GM12878 (cell line): ENCODE measurements at regions not wholly inside any gene's neighbourhood (a gene's known extent, or its start where the extent isn't known, plus 50 kb on each side); places are given as distances from the start of the nearest gene placed in this dataset.

Source experiments
- ATAC-seq: fragments of 200-7000 bp; cut with Tn5 transposase; 3 replicates; pipeline ENCODE4 v1.9.1; 2020; ENCODE audit warnings: mild to moderate bottlenecking, moderate library complexity
- BruUV-seq: library from RNA; stranded (reverse); fragments of 400-500 nt; replicated peaks from 2 replicates; lab custom pipeline; 2021; lab: Mats Ljungman, UMichigan
- CTCF ChIA-PET: fragments of 300-600 bp; sonication (Branson Sonifier 250); formaldehyde crosslinking; extraction: SDS; loops from one replicate; lab custom pipeline; 2021; ENCODE audit warnings: inconsistent platforms; lab: Yijun Ruan, JAX
- POLR2A ChIA-PET: fragments of 350-600 bp; formaldehyde crosslinking; extraction: SDS; loops from one replicate; lab custom pipeline; 2021; ENCODE audit warnings: inconsistent platforms; lab: Charles Lee
- RAD21 ChIA-PET: fragments of 300-600 bp; sonication (Branson Sonifier 250); formaldehyde crosslinking; loops from one replicate; lab custom pipeline; 2023; ENCODE audit warnings: antibody characterized with exemption; ENCODE audit not compliant: unreplicated experiment; lab: Charles Lee
- SMC1A ChIA-PET: fragments of 300-600 bp; sonication (Branson Sonifier 250); formaldehyde crosslinking; loops from one replicate; lab custom pipeline; 2023; ENCODE audit not compliant: unreplicated experiment, uncharacterized antibody; lab: Charles Lee
- DNase-seq: peaks from one replicate; pipeline ENCODE4 v3.0.0-alpha.2; 2011; ENCODE audit warnings: low read depth, low spot score
- FAIRE-seq: peaks from 3 replicates; lab custom pipeline; 2011; peaks lifted over from hg19 to GRCh38; lab: Jason Lieb, UNC
- H2AFZ ChIP-seq: 2 replicates; pipeline ENCODE4 v1.6.0; 2011; ENCODE audit warnings: low read depth, low read length, control low read depth; ENCODE audit not compliant: control insufficient read depth
- H3K27ac ChIP-seq: 2 replicates; pipeline ENCODE4 v1.5.1; 2011; ENCODE audit warnings: control low read depth; ENCODE audit not compliant: control insufficient read depth, insufficient read depth
- H3K27me3 ChIP-seq, 2 experiments: replicated peaks in 1 of 2; 2 replicates each; pipeline versions ENCODE4 v1.6.0 to v1.6.1; 2011; ENCODE audit warnings: low read length in 1 of 2; ENCODE audit not compliant: control insufficient read depth in 2 of 2, insufficient read depth in 2 of 2
- H3K36me3 ChIP-seq, 2 experiments: 2 replicates each; pipeline ENCODE4 v1.5.1; 2011; ENCODE audit warnings: low read length in 1 of 2; ENCODE audit not compliant: control insufficient read depth in 2 of 2, insufficient read depth in 2 of 2
- H3K4me1 ChIP-seq: 2 replicates; pipeline ENCODE4 v1.6.1; 2011; ENCODE audit warnings: mild to moderate bottlenecking, low read length, moderate library complexity, mixed read lengths; ENCODE audit not compliant: control insufficient read depth, insufficient read depth
- H3K4me2 ChIP-seq: 2 replicates; pipeline ENCODE4 v1.6.0; 2011; ENCODE audit warnings: control low read depth; ENCODE audit not compliant: control insufficient read depth, insufficient read depth
- H3K4me3 ChIP-seq: fragments of 200-600 bp; sonication (generic); 2 replicates; pipeline ENCODE4 v1.5.1; 2016
- H3K79me2 ChIP-seq: 2 replicates; pipeline ENCODE4 v1.6.0; 2011; ENCODE audit warnings: low read length; ENCODE audit not compliant: control insufficient read depth, insufficient read depth
- H3K9ac ChIP-seq: 2 replicates; pipeline ENCODE4 v1.8.0; 2011; ENCODE audit warnings: low read length, control low read depth, mixed read lengths; ENCODE audit not compliant: control insufficient read depth, insufficient read depth
- H3K9me3 ChIP-seq: replicated peaks from 3 replicates; pipeline ENCODE4 v1.5.1; 2011; ENCODE audit warnings: mild to moderate bottlenecking, low read length; ENCODE audit not compliant: control insufficient read depth, insufficient read depth
- H4K20me1 ChIP-seq: 2 replicates; pipeline ENCODE4 v1.6.0; 2011; ENCODE audit not compliant: control insufficient read depth, insufficient read depth
- CBFB ChIP-seq: IDR thresholded peaks from 2 replicates; pipeline ENCODE4 v1.6.1; 2016; ENCODE audit warnings: antibody characterized with exemption, low read depth
- CHD1 ChIP-seq: IDR thresholded peaks from 2 replicates; pipeline ENCODE4 v1.6.1; 2012; ENCODE audit warnings: low read depth, low read length, improper control_type of control experiment
- EGR1 ChIP-seq, 2 experiments: IDR thresholded peaks; 1 replicate in 1 of 2; 2 replicates in 1 of 2; pipeline ENCODE4 v1.6.1; 2011 to 2012; ENCODE audit warnings: low read depth in 2 of 2, low read length in 2 of 2, borderline replicate concordance in 1 of 2, mild to moderate bottlenecking in 1 of 2, moderate library complexity in 1 of 2
- ELK1 ChIP-seq: IDR thresholded peaks from 2 replicates; pipeline ENCODE4 v1.6.1; 2012; ENCODE audit warnings: low read depth, low read length, improper control_type of control experiment
- ESRRA ChIP-seq: IDR thresholded peaks from 2 replicates; pipeline ENCODE4 v1.6.1; 2012; ENCODE audit warnings: mild to moderate bottlenecking, low read length, improper control_type of control experiment
- IKZF2 ChIP-seq, 2 experiments: fragments of 450-650 bp; IDR thresholded peaks; 2 replicates each; pipeline ENCODE4 v1.6.1; 2017; ENCODE audit warnings: mild to moderate bottlenecking in 2 of 2, moderate library complexity in 2 of 2
- NRF1 ChIP-seq: conservative IDR thresholded peaks from 2 replicates; pipeline ENCODE4 v1.6.1; 2011; ENCODE audit warnings: mild to moderate bottlenecking, low read depth, low read length, improper control_type of control experiment
- PAX5 ChIP-seq: IDR thresholded peaks from 2 replicates; pipeline ENCODE4 v1.6.1; 2011; ENCODE audit warnings: low read depth, low read length, borderline replicate concordance
- PBX3 ChIP-seq: IDR thresholded peaks from 2 replicates; pipeline ENCODE4 v1.6.1; 2011; ENCODE audit warnings: mild to moderate bottlenecking, low read depth, low read length, moderate library complexity; ENCODE audit not compliant: insufficient replicate concordance
- POU2F2 ChIP-seq: IDR thresholded peaks from 3 replicates; pipeline ENCODE4 v1.6.1; 2011; ENCODE audit warnings: low read depth, mild to moderate bottlenecking, low read length, borderline replicate concordance
- SUPT20H ChIP-seq: IDR thresholded peaks from 2 replicates; pipeline ENCODE4 v1.6.1; 2011; ENCODE audit warnings: low read depth, mild to moderate bottlenecking, low read length, moderate library complexity, borderline replicate concordance; ENCODE audit not compliant: control insufficient read depth
- TCF12 ChIP-seq: IDR thresholded peaks from 2 replicates; pipeline ENCODE4 v1.6.1; 2011; ENCODE audit warnings: low read depth, mild to moderate bottlenecking, low read length
- USF2 ChIP-seq: IDR thresholded peaks from 2 replicates; pipeline ENCODE4 v1.6.1; 2011; ENCODE audit warnings: low read depth, low read length, improper control_type of control experiment, borderline replicate concordance
- WGBS: methylation state at CpG from one replicate; pipeline ENCODE4 v1.1.6; 2016; ENCODE audit warnings: low lambda C conversion rate; ENCODE audit not compliant: insufficient replicate concordance, insufficient coverage; ENCODE audit errors: missing lambda C conversion rate; 5-methylcytosine and 5-hydroxymethylcytosine counted together
- in situ Hi-C: fragments of 300-500 bp; cut with MboI; formaldehyde crosslinking; loops from 9 replicates; pipeline ENCODE4 v1.14.3; 2018; ENCODE audit warnings: mixed read lengths
- intact Hi-C: fragments of 100-400 bp; cut with micrococcal nuclease; formaldehyde crosslinking; loops from one replicate; pipeline ENCODE4 v1.14.2; 2022; ENCODE audit not compliant: unreplicated experiment

GRCh38 chr5:6256901-6257300 lies 121.4 kb downstream of the MED10 start:
- H3K4me2 ChIP-seq: no peak overlapping the region
- no peak overlapping the region for H3K27ac ChIP-seq
- in situ Hi-C loops (no loop called here), intact Hi-C loops (no loop called here)
- no peaks in the 10 kb centered on the region for H3K4me1 ChIP-seq
- no peaks in the 10 kb centered on the region for H3K27me3 ChIP-seq
- ChIA-PET SMC1A (interaction anchor here (0.7 to 1.1 kb wide), 2 partner anchors 66 to 222 kb away, joined by 3 read pairs; no protein-coding TSS in a partner anchor), POLR2A (interaction anchor here (1.4 kb wide), 1 partner anchor 10 kb away, joined by 3 read pairs; no protein-coding TSS in a partner anchor), RAD21 (no interaction called here), CTCF (no interaction called here)
- H3K9ac ChIP-seq: no peak overlapping the region
- TF ChIP-seq ELK1: no peak
- H3K36me3 ChIP-seq: no peaks in the 10 kb centered on the region
- 42% methylated on average over 3 of the region's 3 CpGs for WGBS
- H4K20me1 ChIP-seq: no peaks in the 10 kb centered on the region
- DNase-seq: no peak
- BruUV-seq: no TSS peak
- no peak overlapping the region for H2AFZ ChIP-seq
- no peaks in the 10 kb centered on the region for H3K79me2 ChIP-seq
- H3K4me3 ChIP-seq: no peak overlapping the region
- no peaks in the 10 kb centered on the region; the same call in 2 of the 3 replicates for H3K9me3 ChIP-seq
- no peak for ATAC-seq
- FAIRE-seq: no peak

- CTCF ChIA-PET: interaction anchor here (1.2 kb wide), 1 partner anchor 35 kb away, joined by 3 read pairs; no protein-coding TSS in a partner anchor
- H3K27me3 ChIP-seq: no peaks in the 10 kb centered on the region
- no peaks in the 10 kb centered on the region for H4K20me1 ChIP-seq
- BruUV-seq: no TSS peak
- RAD21 ChIA-PET: interaction anchor here (1.0 kb wide), 1 partner anchor 12 kb away, joined by 3 read pairs; no protein-coding TSS in a partner anchor
- H3K27ac ChIP-seq: no peak overlapping the region
- no peaks in the 10 kb centered on the region for H3K4me1 ChIP-seq
- H3K9ac ChIP-seq: no peak overlapping the region
- WGBS: 16% methylated on average over 2 of the region's 2 CpGs
- no peaks in the 10 kb centered on the region; the same call in 2 of the 3 replicates for H3K9me3 ChIP-seq
- intact Hi-C loops (no loop called here), in situ Hi-C loops (no loop called here)
- ATAC-seq: no peak
- SMC1A ChIA-PET: no interaction called here
- DNase-seq: no peak
- no peak overlapping the region for H3K4me3 ChIP-seq
- FAIRE-seq: no peak
- H3K4me2 ChIP-seq: no peak overlapping the region
- POLR2A ChIA-PET: no interaction called here
- H2AFZ ChIP-seq: no peak overlapping the region
- H3K36me3 ChIP-seq: no peaks in the 10 kb centered on the region
- H3K79me2 ChIP-seq: no peaks in the 10 kb centered on the region
- TF ChIP-seq CBFB (no peak), ELK1 (no peak), CHD1 (no peak), TCF12 (no peak), USF2 (no peak), EGR1 (IDR thresholded peaks at IDR 0.05; ENCODE audit: borderline replicate concordance in 1 of 2, low read depth in 2 of 2, low read length in 2 of 2) (no peak), ESRRA (no peak), POU2F2 (no peak), NRF1 (no peak), IKZF2 (IDR thresholded peaks at IDR 0.05) (no peak), SUPT20H (no peak), PBX3 (no peak), PAX5 (no peak)
Measured at GRCh38 chr5:6255956-6256355, 122.4 kb downstream of the MED10 start.
